Esophagus squamous epithelium (tissue), 5 donors: ENCODE measurements at regions not wholly inside any gene's neighbourhood (a gene's known extent, or its start where the extent isn't known, plus 50 kb on each side); places are given as distances from the start of the nearest gene placed in this dataset.

Source experiments
- DNase-seq: peaks from one replicate; lab custom pipeline; 2025; lab: John Stamatoyannopoulos, UW
- H3K27ac ChIP-seq, 4 donors: fragments of 200-600 bp; sonication (generic); one replicate each; pipeline ENCODE4 v1.5.1; 2016 to 2019; ENCODE audit warnings: mild to moderate bottlenecking in 1 of 4
- H3K27me3 ChIP-seq, 4 donors: fragments of 200-600 bp; sonication (generic); 1 replicate in 3 of 4; 2 replicates in 1 of 4; pipeline versions ENCODE4 v1.5.1 to v1.6.0; 2017 to 2021; ENCODE audit warnings: antibody characterized with exemption in 1 of 4
- H3K36me3 ChIP-seq, 3 donors: fragments of 200-600 bp; sonication (generic); one replicate each; pipeline ENCODE4 v1.5.1; 2016 to 2019
- H3K4me1 ChIP-seq, 3 donors: fragments of 200-600 bp; sonication (generic); one replicate each; pipeline ENCODE4 v1.5.1; 2017 to 2019
- H3K4me3 ChIP-seq, 4 donors: fragments of 200-600 bp; sonication (generic); 1 replicate in 3 of 4; 2 replicates in 1 of 4; pipeline ENCODE4 v1.5.1; 2016 to 2019; ENCODE audit warnings: mild to moderate bottlenecking in 2 of 4, moderate library complexity in 1 of 4
- H3K9me3 ChIP-seq, 3 donors: fragments of 200-600 bp; sonication (generic); one replicate each; pipeline ENCODE4 v1.5.1; 2016 to 2019
- CTCF ChIP-seq, 6 experiments: fragments of 450-650 bp in 4 of 6; fragments of 200-600 bp in 2 of 6; sonication (generic) in 2 of 6; IDR thresholded peaks; one replicate each; pipeline ENCODE4 v1.5.1; 2016 to 2019; ENCODE audit warnings: antibody characterized with exemption in 6 of 6, mild to moderate bottlenecking in 4 of 6, moderate library complexity in 4 of 6
- POLR2A ChIP-seq, 4 donors: fragments of 450-650 bp; IDR thresholded peaks; one replicate each; pipeline ENCODE4 v1.6.1; 2017; ENCODE audit warnings: antibody characterized with exemption in 4 of 4, mild to moderate bottlenecking in 4 of 4, moderate library complexity in 3 of 4
- WGBS, 2 donors: methylation state at CpG; one replicate each; pipeline ENCODE4 v1.1.5; 2018; 5-methylcytosine and 5-hydroxymethylcytosine counted together
- intact Hi-C: fragments of 100-400 bp; cut with DNase I; formaldehyde crosslinking; loops from one replicate; pipeline ENCODE4 v1.15.0; 2022
- donor health status: DM: yes; HTN: yes; CAD: no.

GRCh38 chr19:29090783-29091526 lies 122.0 kb downstream of the UQCRFS1 start:
- Histone ChIP-seq H3K4me3 (no peak overlapping the region), H3K4me1 (no peaks in the 10 kb centered on the region), H3K9me3 (no peaks in the 10 kb centered on the region), H3K27me3 (no peaks in the 10 kb centered on the region), H3K27ac (no peak overlapping the region), H3K36me3 (no peaks in the 10 kb centered on the region)
- no peak for DNase-seq
- intact Hi-C loops, result no loop called here
- TF ChIP-seq POLR2A (IDR thresholded peaks at IDR 0.05) (no peak), CTCF (IDR thresholded peaks at IDR 0.05) (no peak)
- 55 to 72% methylated on average over 7 of the region's 7 CpGs for WGBS, 2 donors

- Histone ChIP-seq H3K27me3 (peaks cover 0 to 8% (median 0%) of the 10 kb centered on the region in 4 donors), H3K9me3 (no peaks in the 10 kb centered on the region), H3K36me3 (no peaks in the 10 kb centered on the region), H3K4me3 (no peak overlapping the region), H3K4me1 (no peaks in the 10 kb centered on the region), H3K27ac (no peak overlapping the region)
- no peak for DNase-seq
- WGBS, 2 donors, result 62 to 100% methylated on average over 1 to 5 of the region's 8 CpGs
- intact Hi-C loops, result no loop called here
- no peak for TF ChIP-seq CTCF (IDR thresholded peaks at IDR 0.05)
- TF ChIP-seq POLR2A (IDR thresholded peaks at IDR 0.05), result no peak
These were observed 123.6 kb downstream of the UQCRFS1 start for GRCh38 chr19:29089315-29089870.

- peaks cover 0 to 14% (median 0%) of the 10 kb centered on the region in 4 donors for H3K27me3 ChIP-seq
- no peak overlapping the region for H3K27ac ChIP-seq
- H3K9me3 ChIP-seq, result no peaks in the 10 kb centered on the region
- DNase-seq, result no peak
- H3K4me3 ChIP-seq, result no peak overlapping the region
- 71 to 82% methylated on average over 8 to 9 of the region's 9 CpGs for WGBS, 2 donors
- no peak for TF ChIP-seq CTCF (IDR thresholded peaks at IDR 0.05)
- TF ChIP-seq POLR2A (IDR thresholded peaks at IDR 0.05), result no peak
- H3K4me1 ChIP-seq, result no peaks in the 10 kb centered on the region
- intact Hi-C loops, result no loop called here
- no peaks in the 10 kb centered on the region for H3K36me3 ChIP-seq
These were observed 124.2 kb downstream of the UQCRFS1 start for GRCh38 chr19:29088761-29089160.

GRCh38 chr19:29086646-29087045 lies 126.3 kb downstream of the UQCRFS1 start:
- H3K27me3 ChIP-seq, result peaks cover 0 to 15% (median 0%) of the 10 kb centered on the region in 4 donors
- H3K4me3 ChIP-seq, result no peak overlapping the region
- no peaks in the 10 kb centered on the region for H3K4me1 ChIP-seq
- TF ChIP-seq CTCF (IDR thresholded peaks at IDR 0.05) (no peak), POLR2A (IDR thresholded peaks at IDR 0.05) (no peak)
- no peaks in the 10 kb centered on the region for H3K9me3 ChIP-seq
- DNase-seq, result no peak
- H3K36me3 ChIP-seq, result no peaks in the 10 kb centered on the region
- intact Hi-C loops, result no loop called here
- no peak overlapping the region for H3K27ac ChIP-seq
- WGBS, 2 donors, result 84 to 85% methylated on average over 9 to 10 of the region's 10 CpGs

GRCh38 chr19:29086182-29086581 lies 126.8 kb downstream of the UQCRFS1 start:
- no peak overlapping the region for H3K27ac ChIP-seq
- 77 to 94% methylated on average over 3 of the region's 7 CpGs for WGBS, 2 donors
- H3K4me3 ChIP-seq, result no peak overlapping the region
- H3K36me3 ChIP-seq, result no peaks in the 10 kb centered on the region
- H3K27me3 ChIP-seq, result peaks cover 0 to 20% (median 0%) of the 10 kb centered on the region in 4 donors
- TF ChIP-seq POLR2A (IDR thresholded peaks at IDR 0.05), result no peak
- no peak for TF ChIP-seq CTCF (IDR thresholded peaks at IDR 0.05)
- DNase-seq, result no peak
- intact Hi-C loops, result no loop called here
- no peaks in the 10 kb centered on the region for H3K9me3 ChIP-seq
- H3K4me1 ChIP-seq, result no peaks in the 10 kb centered on the region
